8988T (cell line): ENCODE measurements at regions not wholly inside any gene's neighbourhood (a gene's known extent, or its start where the extent isn't known, plus 50 kb on each side); places are given as distances from the start of the nearest gene placed in this dataset.
"Not testable (repeated sequence)": the region's sequence is repeated elsewhere in the genome, so short reads cannot be mapped to it uniquely, and the experiment has no call there.

ENCODE experiments used
- DNase-seq: peaks from one replicate; pipeline ENCODE4 v3.0.0; 2011

- DNase-seq: no peak
These were observed 939.9 kb upstream of the SOX9 start for GRCh38 chr17:71180801-71181385.

GRCh38 chr17:71183066-71183660, 937.7 kb upstream of the SOX9 start:
- no peak for DNase-seq

- no peak for DNase-seq
These were observed 936.1 kb upstream of the SOX9 start for GRCh38 chr17:71184716-71185115.

- DNase-seq: no peak
These were observed 933.5 kb upstream of the SOX9 start for GRCh38 chr17:71187145-71187878.

GRCh38 chr17:71188811-71189492, 931.9 kb upstream of the SOX9 start:
- DNase-seq: no peak

- DNase-seq: no peak
These were observed 931.4 kb upstream of the SOX9 start for GRCh38 chr17:71189493-71189831.

GRCh38 chr17:71192039-71192555, 928.7 kb upstream of the SOX9 start:
- DNase-seq: no peak

GRCh38 chr17:71192848-71193247, 928.0 kb upstream of the SOX9 start:
- no peak for DNase-seq

GRCh38 chr17:71200597-71200996, 920.2 kb upstream of the SOX9 start:
- no peak for DNase-seq

- no peak for DNase-seq
These were observed 919.2 kb upstream of the SOX9 start for GRCh38 chr17:71201639-71202038.

- DNase-seq: no peak
These were observed 918.4 kb upstream of the SOX9 start for GRCh38 chr17:71202449-71202848.

GRCh38 chr17:71203953-71204352, 916.9 kb upstream of the SOX9 start:
- no peak for DNase-seq

GRCh38 chr17:71205951-71206350, 914.9 kb upstream of the SOX9 start:
- DNase-seq: not testable (repeated sequence)

GRCh38 chr17:71208111-71208704, 912.6 kb upstream of the SOX9 start:
- no peak for DNase-seq

GRCh38 chr17:71213936-71214335, 906.9 kb upstream of the SOX9 start:
- no peak for DNase-seq

GRCh38 chr17:71217769-71218168, 903.1 kb upstream of the SOX9 start:
- no peak for DNase-seq

- DNase-seq: no peak
These were observed 895.8 kb upstream of the SOX9 start for GRCh38 chr17:71224824-71225575.

- DNase-seq: no peak
These were observed 893.0 kb upstream of the SOX9 start for GRCh38 chr17:71227841-71228240.

- no peak for DNase-seq
These were observed 891.8 kb upstream of the SOX9 start for GRCh38 chr17:71229070-71229469.

- no peak for DNase-seq
These were observed 887.8 kb upstream of the SOX9 start for GRCh38 chr17:71232801-71233559.

- DNase-seq: no peak
These were observed 886.5 kb upstream of the SOX9 start for GRCh38 chr17:71234349-71234748.
